A673 (cell line): ENCODE measurements at regions not wholly inside any gene's neighbourhood (a gene's known extent, or its start where the extent isn't known, plus 50 kb on each side); places are given as distances from the start of the nearest gene placed in this dataset.

ENCODE experiments used
- CTCF ChIP-seq: fragments of 300-800, 200-600 bp; sonication (generic); conservative IDR thresholded peaks from 2 replicates; pipeline ENCODE4 v1.5.1; 2017; ENCODE audit warnings: low read depth, mild to moderate bottlenecking, antibody characterized with exemption, low read length, moderate library complexity, mixed read lengths
- EZH2 ChIP-seq: fragments of 200-600 bp; sonication (generic); IDR thresholded peaks from 2 replicates; pipeline ENCODE4 v1.6.1; 2017; ENCODE audit warnings: borderline replicate concordance, low read depth, mild to moderate bottlenecking, mixed read lengths, antibody characterized with exemption, low read length; ENCODE audit not compliant: poor library complexity, severe bottlenecking

- TF ChIP-seq CTCF (no peak), EZH2 (no peak)
These were observed 615.9 kb downstream of the SEMA5A start for GRCh38 chr5:8930021-8930420.
